SK-N-SH treated with all-trans-retinoic acid at 6 μM for 48 hours (cell line): ENCODE measurements at regions not wholly inside any gene's neighbourhood (a gene's known extent, or its start where the extent isn't known, plus 50 kb on each side); places are given as distances from the start of the nearest gene placed in this dataset.

Experiments
- ATAC-seq: fragments of 200-7000 bp; cut with Tn5 transposase; 3 replicates; pipeline ENCODE4 v1.9.1; 2020; ENCODE audit warnings: mild to moderate bottlenecking, moderate library complexity
- ARNTL ChIP-seq: fragments of 450-650 bp; formaldehyde crosslinking; IDR thresholded peaks from 2 replicates; pipeline ENCODE4 v1.5.0; 2020; ENCODE audit warnings: low read depth, mild to moderate bottlenecking, moderate library complexity, borderline replicate concordance
- BACH2 ChIP-seq: fragments of 250-450 bp; sonication (Bioruptor Pico); IDR thresholded peaks from 2 replicates; pipeline ENCODE4 v1.9.0; 2021; ENCODE audit warnings: mild to moderate bottlenecking, borderline replicate concordance
- CREB5 ChIP-seq: fragments of 250-450 bp; sonication (Bioruptor Pico); IDR thresholded peaks from 2 replicates; pipeline ENCODE4 v1.5.1; 2020; ENCODE audit warnings: low read depth, mild to moderate bottlenecking, moderate library complexity
- CSDC2 ChIP-seq: fragments of 250-450 bp; sonication (Bioruptor Pico); IDR thresholded peaks from 2 replicates; pipeline ENCODE4 v1.5.0; 2020; ENCODE audit warnings: mild to moderate bottlenecking, moderate library complexity
- CSRNP3 ChIP-seq: fragments of 250-450 bp; sonication (Bioruptor Pico); IDR thresholded peaks from 2 replicates; pipeline ENCODE4 v1.5.1; 2021; ENCODE audit warnings: mild to moderate bottlenecking, moderate library complexity
- ESRRG ChIP-seq: fragments of 250-450 bp; sonication (Bioruptor Pico); IDR thresholded peaks from 2 replicates; pipeline ENCODE4 v1.6.1; 2021; ENCODE audit warnings: mild to moderate bottlenecking
- ISL1 ChIP-seq: fragments of 250-450 bp; sonication (Bioruptor Pico); IDR thresholded peaks from 2 replicates; pipeline ENCODE4 v2.1.2; 2022; ENCODE audit warnings: mild to moderate bottlenecking, moderate library complexity
- OSR1 ChIP-seq: fragments of 250-450 bp; sonication (Bioruptor Pico); IDR thresholded peaks from 2 replicates; pipeline ENCODE4 v1.8.0; 2022; ENCODE audit warnings: moderate library complexity, mild to moderate bottlenecking, inconsistent platforms
- PATZ1 ChIP-seq: fragments of 250-450 bp; sonication (Bioruptor Pico); IDR thresholded peaks from 2 replicates; pipeline ENCODE4 v1.8.0; 2020; ENCODE audit warnings: mild to moderate bottlenecking, moderate library complexity, borderline replicate concordance
- POU6F1 ChIP-seq: fragments of 250-450 bp; sonication (Bioruptor Pico); IDR thresholded peaks from 2 replicates; pipeline ENCODE4 v1.8.0; 2021; ENCODE audit warnings: low read depth, mild to moderate bottlenecking, moderate library complexity, borderline replicate concordance
- PPARA ChIP-seq: fragments of 250-450 bp; sonication (Bioruptor Pico); IDR thresholded peaks from 2 replicates; pipeline ENCODE4 v1.5.0; 2020; ENCODE audit warnings: mild to moderate bottlenecking, borderline replicate concordance
- RARB ChIP-seq: fragments of 250-450 bp; sonication (Bioruptor Pico); IDR thresholded peaks from 2 replicates; pipeline ENCODE4 v1.8.0; 2021; ENCODE audit warnings: mild to moderate bottlenecking, moderate library complexity
- SNAI2 ChIP-seq: fragments of 250-450 bp; sonication (Bioruptor Pico); IDR thresholded peaks from 2 replicates; pipeline ENCODE4 v1.5.0; 2020; ENCODE audit warnings: mild to moderate bottlenecking, moderate library complexity
- TCF4 ChIP-seq: fragments of 250-450 bp; sonication (Bioruptor Pico); IDR thresholded peaks from 2 replicates; pipeline ENCODE4 v1.8.0; 2021; ENCODE audit warnings: mild to moderate bottlenecking, moderate library complexity, borderline replicate concordance
- TOX ChIP-seq: fragments of 250-450 bp; sonication (Bioruptor Pico); IDR thresholded peaks from 2 replicates; pipeline ENCODE4 v1.8.0; 2021; ENCODE audit warnings: mild to moderate bottlenecking, moderate library complexity, borderline replicate concordance
- TSHZ2 ChIP-seq: fragments of 250-450 bp; sonication (Bioruptor Pico); IDR thresholded peaks from 2 replicates; pipeline ENCODE4 v1.5.0; 2020; ENCODE audit warnings: mild to moderate bottlenecking, moderate library complexity
- ZC3H10 ChIP-seq: fragments of 250-450 bp; sonication (Bioruptor Pico); IDR thresholded peaks from 2 replicates; pipeline ENCODE4 v1.5.1; 2021; ENCODE audit warnings: mild to moderate bottlenecking, moderate library complexity
- ZFP30 ChIP-seq: fragments of 450-650 bp; formaldehyde crosslinking; IDR thresholded peaks from 2 replicates; pipeline ENCODE4 v1.5.0; 2022; ENCODE audit warnings: mild to moderate bottlenecking, moderate library complexity
- ZNF565 ChIP-seq: fragments of 450-650 bp; formaldehyde crosslinking; conservative IDR thresholded peaks from 2 replicates; pipeline ENCODE4 v1.5.0; 2020; ENCODE audit warnings: low read depth, mild to moderate bottlenecking, moderate library complexity
- ZNF70 ChIP-seq: fragments of 450-650 bp; formaldehyde crosslinking; IDR thresholded peaks from 2 replicates; pipeline ENCODE4 v1.5.0; 2020; ENCODE audit warnings: mild to moderate bottlenecking, moderate library complexity
- ZNF8 ChIP-seq: fragments of 450-650 bp; formaldehyde crosslinking; IDR thresholded peaks from 2 replicates; pipeline ENCODE4 v1.5.0; 2020; ENCODE audit warnings: mild to moderate bottlenecking, moderate library complexity

- ATAC-seq, result no peak
- TF ChIP-seq TSHZ2, result no peak
- TF ChIP-seq CREB5 (CRISPR knock-in tag), result no peak
- TF ChIP-seq ESRRG (CRISPR knock-in tag), result no peak
- TF ChIP-seq OSR1 (CRISPR knock-in tag), result no peak
- no peak for TF ChIP-seq ZNF565 (CRISPR knock-in tag)
- TF ChIP-seq CSRNP3 (CRISPR knock-in tag), result no peak
- TF ChIP-seq ZC3H10 (CRISPR knock-in tag), result no peak
- TF ChIP-seq ARNTL (CRISPR knock-in tag), result no peak
- TF ChIP-seq, all 23 proteins: peak for 0
Measured at GRCh38 chr7:68206946-68207485, 1210.4 kb downstream of the TYW1 start.

GRCh38 chr7:68207676-68208075 lies 1211.0 kb downstream of the TYW1 start:
- TF ChIP-seq ZC3H10 (CRISPR knock-in tag) (no peak), ESRRG (CRISPR knock-in tag) (no peak), POU6F1 (CRISPR knock-in tag) (no peak), TCF4 (CRISPR knock-in tag) (no peak), CSDC2 (CRISPR knock-in tag) (no peak), PATZ1 (no peak), RARB (CRISPR knock-in tag) (no peak), BACH2 (no peak), TOX (no peak), ZNF70 (CRISPR knock-in tag) (no peak), ZFP30 (CRISPR knock-in tag) (no peak), PPARA (CRISPR knock-in tag) (no peak), ARNTL (CRISPR knock-in tag) (no peak), OSR1 (CRISPR knock-in tag) (no peak), ZNF8 (CRISPR knock-in tag) (no peak), ISL1 (CRISPR knock-in tag) (no peak), SNAI2 (CRISPR knock-in tag) (no peak), CSRNP3 (CRISPR knock-in tag) (no peak), ZNF565 (CRISPR knock-in tag) (no peak), TSHZ2 (no peak)
- ATAC-seq, result no peak
